ENCODE measurements at regions not wholly inside any gene's neighbourhood (a gene's known extent, or its start where the extent isn't known, plus 50 kb on each side); places are given as distances from the start of the nearest gene placed in this dataset.

GRCh38 chr16:50953290-50953689, 197.8 kb downstream of the SALL1 start:
- H3K4me3 ChIP-seq (ENCODE audit: extremely low read depth in 1 of 4, insufficient read depth in 2 of 4, low read depth in 3 of 4, low read length in 4 of 4) = no peak overlapping the region
- no peak for DNase-seq (ENCODE audit: low read depth in 1 of 2, low spot score in 2 of 2)
- no peak overlapping the region for H4K91ac ChIP-seq (replicated peaks; ENCODE audit: insufficient read length, low read length)
- H4K20me1 ChIP-seq (replicated peaks in 1 of 2; ENCODE audit: control insufficient read depth in 1 of 2, insufficient read depth in 2 of 2, low read length in 2 of 2) = no peaks in the 10 kb centered on the region
- H4K8ac ChIP-seq (ENCODE audit: extremely low read depth, insufficient read depth, low read length) = no peak overlapping the region
- no peaks in the 10 kb centered on the region for H3K36me3 ChIP-seq (ENCODE audit: control insufficient read depth in 2 of 4, insufficient read depth in 4 of 4, low read length in 3 of 4)
- no peaks in the 10 kb centered on the region for H3K23me2 ChIP-seq (ENCODE audit: low read depth, low read length)
- H3K79me1 ChIP-seq (ENCODE audit: low read depth, low read length) = no peaks in the 10 kb centered on the region
- no peak overlapping the region; the same call in 1 of the 2 replicates for H3K18ac ChIP-seq (ENCODE audit: extremely low read depth, low read length)
- FAIRE-seq = no peak
- H3K9ac ChIP-seq (replicated peaks in 1 of 4; ENCODE audit: extremely low read depth in 1 of 4, low read depth in 3 of 4, low read length in 3 of 4) = no peak overlapping the region
- no peak overlapping the region for H4K5ac ChIP-seq (ENCODE audit: insufficient read length, low read depth, low read length)
- H3K27me3 ChIP-seq (replicated peaks in 1 of 4; ENCODE audit: control insufficient read depth in 3 of 4, extremely low read depth in 1 of 4, insufficient read depth in 3 of 4, low read length in 3 of 4) = 0 out of 7 replicates have a peak, but pooled peaks cover 0 to 2% (median 0%) of the 10 kb centered on the region in 4 experiments
- H3K4me1 ChIP-seq (replicated peaks in 1 of 4; ENCODE audit: control insufficient read depth in 3 of 4, insufficient read depth in 4 of 4, low read length in 3 of 4) = no peaks in the 10 kb centered on the region
- H3K4ac ChIP-seq (replicated peaks; ENCODE audit: insufficient read length, low read depth, low read length) = no peak overlapping the region
- no peaks in the 10 kb centered on the region for H3K79me2 ChIP-seq (ENCODE audit: control insufficient read depth in 1 of 2, insufficient read depth in 2 of 2, low read length in 2 of 2)
- WGBS, 2 experiments (ENCODE audit: extremely low coverage in 1 of 2, insufficient coverage in 1 of 2, insufficient read length in 1 of 2, insufficient replicate concordance in 2 of 2, low coverage in 1 of 2, low lambda C conversion rate in 2 of 2, missing lambda C conversion rate in 1 of 2) = 89% methylated on average over 2 of the region's 2 CpGs; no CpG with 5 or more reads in 1 of the 2 experiments
- no peak overlapping the region for H3K56ac ChIP-seq (replicated peaks; ENCODE audit: insufficient read length, low read depth, low read length)
- no peak overlapping the region for H2AFZ ChIP-seq (ENCODE audit: low read length)
- H3K9me3 ChIP-seq (ENCODE audit: insufficient read depth in 2 of 2, low read depth in 1 of 2, low read length in 1 of 2) = no peaks in the 10 kb centered on the region
- H3K23ac ChIP-seq (ENCODE audit: insufficient read length) = no peak overlapping the region
- H3K14ac ChIP-seq (ENCODE audit: insufficient read length) = no peak overlapping the region
- H3K27ac ChIP-seq (ENCODE audit: low read depth, low read length) = no peak overlapping the region
- H2BK5ac ChIP-seq (ENCODE audit: low read depth, low read length) = no peak overlapping the region
- ChIA-PET POLR2A (ENCODE audit: partially characterized antibody) (no interaction called here), CTCF (ENCODE audit: partially characterized antibody) (no interaction called here)
- H2BK15ac ChIP-seq (ENCODE audit: low read length) = no peak overlapping the region
- H2BK120ac ChIP-seq (replicated peaks; ENCODE audit: low read depth, low read length) = no peak overlapping the region
- no peak overlapping the region for H2AK5ac ChIP-seq (ENCODE audit: low read depth, low read length)
- H3K4me2 ChIP-seq (ENCODE audit: insufficient read depth in 1 of 2, low read depth in 2 of 2, low read length in 2 of 2) = no peak overlapping the region
- no peak overlapping the region for H2BK12ac ChIP-seq (ENCODE audit: low read depth, low read length)
- no peak overlapping the region for H2BK20ac ChIP-seq (ENCODE audit: low read length)
- TF ChIP-seq CTBP2 (IDR thresholded peaks at IDR 0.05; ENCODE audit: borderline replicate concordance, insufficient read depth, insufficient read length, low read length) (no peak), SIN3A (conservative IDR thresholded peaks at IDR 0.05 in 1 of 2, IDR thresholded peaks at IDR 0.05 in 1 of 2; ENCODE audit: low read depth in 1 of 2, low read length in 2 of 2) (no peak), SIRT6 (IDR thresholded peaks at IDR 0.05; ENCODE audit: low read length) (no peak), SRF (IDR thresholded peaks at IDR 0.05; ENCODE audit: low read depth, low read length) (no peak), MAFK (IDR thresholded peaks at IDR 0.05; ENCODE audit: low read depth, low read length) (no peak), CBX8 (IDR thresholded peaks at IDR 0.05; ENCODE audit: borderline replicate concordance, low read depth, low read length) (no peak), NANOG (IDR thresholded peaks at IDR 0.05; ENCODE audit: insufficient read depth, low read depth, low read length, poor library complexity, severe bottlenecking) (no peak), CHD2 (IDR thresholded peaks at IDR 0.05; ENCODE audit: low read length) (no peak), SP1 (IDR thresholded peaks at IDR 0.05; ENCODE audit: low read depth, low read length) (no peak), ZNF274 (IDR thresholded peaks at IDR 0.05; ENCODE audit: borderline replicate concordance, extremely low read depth, low read length) (no peak), ATF3 (IDR thresholded peaks at IDR 0.05; ENCODE audit: insufficient read depth, low read depth, low read length) (no peak), RNF2 (IDR thresholded peaks at IDR 0.05; ENCODE audit: borderline replicate concordance, low read depth, low read length, missing control alignments, poor library complexity, severe bottlenecking) (no peak), YY1 (IDR thresholded peaks at IDR 0.05; ENCODE audit: low read depth, low read length) (no peak), CHD1 (IDR thresholded peaks at IDR 0.05; ENCODE audit: low read depth, low read length) (no peak), CEBPB (IDR thresholded peaks at IDR 0.05; ENCODE audit: low read depth, low read length) (no peak)
